GM23338 (cell line): ENCODE measurements at regions not wholly inside any gene's neighbourhood (a gene's known extent, or its start where the extent isn't known, plus 50 kb on each side); places are given as distances from the start of the nearest gene placed in this dataset.
A peak's percentile ranks its signal among the peaks of the same experiment; 100 is the strongest.

Experiments
- ATAC-seq: fragments of 200-7000 bp; cut with Tn5 transposase; 3 replicates; pipeline ENCODE4 v1.9.1; 2020
- DNase-seq: peaks from one replicate; pipeline ENCODE4 v3.0.0-alpha.2; 2015; ENCODE audit warnings: low spot score
- H2AFZ ChIP-seq: fragments of 200-600 bp; sonication (generic); 2 replicates; pipeline ENCODE4 v1.8.0; 2016; ENCODE audit warnings: antibody characterized with exemption, mild to moderate bottlenecking, moderate library complexity
- H3F3A ChIP-seq: fragments of 200-600 bp; sonication (generic); replicated peaks from 2 replicates; pipeline ENCODE4 v1.8.0; 2017; ENCODE audit warnings: antibody characterized with exemption, mixed run types, low read depth
- H3K27ac ChIP-seq: fragments of 200-600 bp; sonication (generic); 2 replicates; pipeline ENCODE4 v1.6.1; 2016; ENCODE audit warnings: low read depth
- H3K27me3 ChIP-seq: fragments of 200-600 bp; sonication (generic); 2 replicates; pipeline ENCODE4 v1.8.0; 2016; ENCODE audit warnings: mild to moderate bottlenecking, mixed run types, moderate library complexity; ENCODE audit not compliant: insufficient read depth
- H3K36me3 ChIP-seq: fragments of 200-600 bp; sonication (generic); 2 replicates; pipeline ENCODE4 v1.8.0; 2016; ENCODE audit warnings: mild to moderate bottlenecking; ENCODE audit not compliant: insufficient read depth
- H3K4me1 ChIP-seq: fragments of 200-600 bp; sonication (generic); 2 replicates; pipeline ENCODE4 v1.8.0; 2016; ENCODE audit warnings: mild to moderate bottlenecking, moderate library complexity; ENCODE audit not compliant: insufficient read depth
- H3K4me2 ChIP-seq: fragments of 200-600 bp; sonication (generic); 2 replicates; pipeline ENCODE4 v1.7.1; 2017; ENCODE audit warnings: mixed run types
- H3K4me3 ChIP-seq: fragments of 200-600 bp; sonication (generic); 2 replicates; pipeline ENCODE4 v1.6.1; 2016; ENCODE audit warnings: mixed run types
- H3K79me2 ChIP-seq: fragments of 200-600 bp; sonication (generic); replicated peaks from 2 replicates; pipeline ENCODE4 v1.8.0; 2017; ENCODE audit warnings: mild to moderate bottlenecking; ENCODE audit not compliant: insufficient read depth
- H3K9me2 ChIP-seq: fragments of 200-600 bp; sonication (generic); 2 replicates; pipeline ENCODE4 v1.8.0; 2017; ENCODE audit not compliant: insufficient read depth
- H4K20me1 ChIP-seq: fragments of 200-600 bp; sonication (generic); replicated peaks from 2 replicates; pipeline ENCODE4 v1.8.0; 2017; ENCODE audit warnings: mild to moderate bottlenecking; ENCODE audit not compliant: insufficient read depth
- H3K27ac Mint-ChIP-seq: 2 replicates; pipeline ENCODE4 v1.8.0; 2020; ENCODE audit warnings: inconsistent platforms, mild to moderate bottlenecking, moderate library complexity, mixed read lengths
- H3K27me3 Mint-ChIP-seq: 3 replicates; pipeline ENCODE4 v1.8.0; 2022; ENCODE audit warnings: low read depth, mild to moderate bottlenecking, moderate library complexity, mixed read lengths, inconsistent platforms; ENCODE audit not compliant: insufficient read depth, poor library complexity
- H3K36me3 Mint-ChIP-seq: 3 replicates; pipeline ENCODE4 v1.8.0; 2021; ENCODE audit warnings: low read depth, mild to moderate bottlenecking, inconsistent platforms, moderate library complexity, mixed read lengths
- H3K4me1 Mint-ChIP-seq: 3 replicates; pipeline ENCODE4 v1.8.0; 2020; ENCODE audit warnings: mild to moderate bottlenecking, inconsistent platforms, mixed read lengths
- H3K4me3 Mint-ChIP-seq: 3 replicates; pipeline ENCODE4 v1.8.0; 2021; ENCODE audit warnings: moderate library complexity, mild to moderate bottlenecking, inconsistent platforms, mixed read lengths
- H3K9me3 Mint-ChIP-seq: 3 replicates; pipeline ENCODE4 v1.8.0; 2020; ENCODE audit warnings: moderate library complexity, mild to moderate bottlenecking, inconsistent platforms, mixed read lengths
- CREB1 ChIP-seq: fragments of 250-450 bp; sonication (Bioruptor Pico); IDR thresholded peaks from 2 replicates; pipeline ENCODE4 v1.5.0; 2020; ENCODE audit warnings: low read depth, mild to moderate bottlenecking, moderate library complexity
- EZH2phosphoT487 ChIP-seq: fragments of 200-600 bp; sonication (generic); IDR thresholded peaks from one replicate; pipeline ENCODE4 v1.8.1; 2018; ENCODE audit warnings: antibody characterized with exemption; ENCODE audit not compliant: unreplicated experiment
- JUNB ChIP-seq: IDR thresholded peaks from one replicate; pipeline ENCODE4 v1.6.1; 2016; ENCODE audit warnings: antibody characterized with exemption; ENCODE audit not compliant: unreplicated experiment
- NANOG ChIP-seq: IDR thresholded peaks from 2 replicates; pipeline ENCODE4 v1.6.1; 2016; ENCODE audit warnings: antibody characterized with exemption, borderline replicate concordance
- POLR2AphosphoS5 ChIP-seq: IDR thresholded peaks from 2 replicates; pipeline ENCODE4 v1.6.1; 2016; ENCODE audit warnings: antibody characterized with exemption, low read depth
- ZNF114 ChIP-seq: fragments of 250-450 bp; sonication (Bioruptor Pico); IDR thresholded peaks from 2 replicates; pipeline ENCODE4 v1.5.0; 2020; ENCODE audit warnings: mild to moderate bottlenecking, moderate library complexity
- ZNF331 ChIP-seq: fragments of 250-450 bp; sonication (Bioruptor Pico); IDR thresholded peaks from 2 replicates; pipeline ENCODE4 v1.5.0; 2020; ENCODE audit warnings: low read depth, mild to moderate bottlenecking, moderate library complexity
- TF ChIP-seq, protein P1 (sequence below): IDR thresholded peaks from one replicate; pipeline ENCODE4 v1.6.1; 2018; ENCODE audit warnings: antibody characterized with exemption; ENCODE audit not compliant: unreplicated experiment
- TF ChIP-seq, protein P2 (sequence below): fragments of 250-450 bp; sonication (Bioruptor Pico); IDR thresholded peaks from 2 replicates; pipeline ENCODE4 v1.5.0; 2020; ENCODE audit warnings: mild to moderate bottlenecking, moderate library complexity

DNA sequence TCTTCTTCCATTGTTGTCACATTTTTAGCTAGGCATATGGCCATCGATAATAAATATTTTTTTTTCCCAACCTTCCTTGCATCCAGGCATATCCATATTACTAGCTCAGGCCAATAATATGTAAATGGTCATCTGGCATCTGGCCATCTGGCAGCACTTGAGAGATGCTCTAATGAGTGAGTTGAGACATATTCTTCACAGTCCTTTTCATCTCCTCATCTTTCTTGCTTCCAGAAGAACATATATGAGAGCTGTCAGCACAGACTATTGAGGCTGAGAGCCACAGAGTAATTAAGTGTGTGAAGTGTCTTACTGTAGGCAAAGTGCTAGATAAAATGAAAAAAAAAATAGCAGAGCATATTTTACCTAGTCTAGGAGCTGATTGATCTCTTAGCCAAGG is 628.4 kb upstream of the TMPRSS15 start:
- TF ChIP-seq CREB1 (no peak), NANOG (no peak), JUNB (no peak)
- TF ChIP-seq, protein P1, sequence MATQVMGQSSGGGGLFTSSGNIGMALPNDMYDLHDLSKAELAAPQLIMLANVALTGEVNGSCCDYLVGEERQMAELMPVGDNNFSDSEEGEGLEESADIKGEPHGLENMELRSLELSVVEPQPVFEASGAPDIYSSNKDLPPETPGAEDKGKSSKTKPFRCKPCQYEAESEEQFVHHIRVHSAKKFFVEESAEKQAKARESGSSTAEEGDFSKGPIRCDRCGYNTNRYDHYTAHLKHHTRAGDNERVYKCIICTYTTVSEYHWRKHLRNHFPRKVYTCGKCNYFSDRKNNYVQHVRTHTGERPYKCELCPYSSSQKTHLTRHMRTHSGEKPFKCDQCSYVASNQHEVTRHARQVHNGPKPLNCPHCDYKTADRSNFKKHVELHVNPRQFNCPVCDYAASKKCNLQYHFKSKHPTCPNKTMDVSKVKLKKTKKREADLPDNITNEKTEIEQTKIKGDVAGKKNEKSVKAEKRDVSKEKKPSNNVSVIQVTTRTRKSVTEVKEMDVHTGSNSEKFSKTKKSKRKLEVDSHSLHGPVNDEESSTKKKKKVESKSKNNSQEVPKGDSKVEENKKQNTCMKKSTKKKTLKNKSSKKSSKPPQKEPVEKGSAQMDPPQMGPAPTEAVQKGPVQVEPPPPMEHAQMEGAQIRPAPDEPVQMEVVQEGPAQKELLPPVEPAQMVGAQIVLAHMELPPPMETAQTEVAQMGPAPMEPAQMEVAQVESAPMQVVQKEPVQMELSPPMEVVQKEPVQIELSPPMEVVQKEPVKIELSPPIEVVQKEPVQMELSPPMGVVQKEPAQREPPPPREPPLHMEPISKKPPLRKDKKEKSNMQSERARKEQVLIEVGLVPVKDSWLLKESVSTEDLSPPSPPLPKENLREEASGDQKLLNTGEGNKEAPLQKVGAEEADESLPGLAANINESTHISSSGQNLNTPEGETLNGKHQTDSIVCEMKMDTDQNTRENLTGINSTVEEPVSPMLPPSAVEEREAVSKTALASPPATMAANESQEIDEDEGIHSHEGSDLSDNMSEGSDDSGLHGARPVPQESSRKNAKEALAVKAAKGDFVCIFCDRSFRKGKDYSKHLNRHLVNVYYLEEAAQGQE: no peak
- Histone ChIP-seq H3K4me2 (no peak overlapping the region), H2AFZ (no peak overlapping the region), H3K27me3 (no peaks in the 10 kb centered on the region), H3K79me2 (no peaks in the 10 kb centered on the region), H3K4me3 (no peak overlapping the region), H3K36me3 (no peaks in the 10 kb centered on the region), H3F3A (no peaks in the 10 kb centered on the region), H4K20me1 (no peaks in the 10 kb centered on the region), H3K27ac (no peak overlapping the region), H3K4me1 (no peaks in the 10 kb centered on the region), H3K9me2 (no peaks in the 10 kb centered on the region)
- no peaks in the 10 kb centered on the region for H3K36me3 Mint-ChIP-seq
- DNase-seq (no peak), ATAC-seq (no peak)
- H3K27ac Mint-ChIP-seq: no peak overlapping the region
- no peaks in the 10 kb centered on the region for H3K9me3 Mint-ChIP-seq
- H3K4me1 Mint-ChIP-seq: no peaks in the 10 kb centered on the region
- no peaks in the 10 kb centered on the region for H3K27me3 Mint-ChIP-seq
- H3K4me3 Mint-ChIP-seq: no peak overlapping the region

DNA sequence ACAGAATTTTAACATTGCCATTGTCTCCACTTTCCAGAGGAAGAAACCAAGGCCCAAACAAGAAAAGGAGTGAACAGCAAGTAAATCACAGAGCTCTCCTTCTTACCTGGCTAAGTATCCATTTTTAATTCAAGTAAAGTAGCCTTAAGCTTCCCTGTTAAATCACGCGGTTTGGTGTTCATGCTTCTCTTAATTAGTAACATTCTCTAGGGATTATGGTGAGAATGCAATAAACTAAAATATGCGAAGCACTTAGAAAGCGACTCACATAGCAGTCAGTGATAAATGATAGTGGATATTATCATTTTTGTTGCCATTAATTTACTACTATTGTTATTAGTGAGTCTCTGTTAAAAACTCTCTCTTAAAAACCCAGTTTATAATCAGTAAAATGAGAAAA is 630.5 kb upstream of the TMPRSS15 start:
- DNase-seq (no peak), ATAC-seq (no peak)
- H3F3A ChIP-seq: no peaks in the 10 kb centered on the region
- no peak overlapping the region for H3K4me2 ChIP-seq
- TF ChIP-seq POLR2AphosphoS5: no peak
- no peak for TF ChIP-seq ZNF331
- H3K4me3 ChIP-seq: no peak overlapping the region
- H2AFZ ChIP-seq: no peak overlapping the region; the same call in 1 of the 2 replicates
- H3K36me3 ChIP-seq: no peaks in the 10 kb centered on the region
- Mint-ChIP-seq H3K27ac (no peak overlapping the region), H3K4me1 (no peaks in the 10 kb centered on the region), H3K9me3 (peaks cover 8% of the 10 kb centered on the region; the same call in 2 of the 3 replicates), H3K27me3 (no peaks in the 10 kb centered on the region), H3K4me3 (no peak overlapping the region), H3K36me3 (peaks cover 1% of the 10 kb centered on the region; the same call in 1 of the 3 replicates)
- H3K4me1 ChIP-seq: no peaks in the 10 kb centered on the region
- no peaks in the 10 kb centered on the region for H3K79me2 ChIP-seq
- H4K20me1 ChIP-seq: no peaks in the 10 kb centered on the region
- H3K9me2 ChIP-seq: 0 out of 2 replicates have a peak, but pooled peaks cover 6% of the 10 kb centered on the region
- H3K27ac ChIP-seq: no peak overlapping the region
- no peaks in the 10 kb centered on the region for H3K27me3 ChIP-seq

DNA sequence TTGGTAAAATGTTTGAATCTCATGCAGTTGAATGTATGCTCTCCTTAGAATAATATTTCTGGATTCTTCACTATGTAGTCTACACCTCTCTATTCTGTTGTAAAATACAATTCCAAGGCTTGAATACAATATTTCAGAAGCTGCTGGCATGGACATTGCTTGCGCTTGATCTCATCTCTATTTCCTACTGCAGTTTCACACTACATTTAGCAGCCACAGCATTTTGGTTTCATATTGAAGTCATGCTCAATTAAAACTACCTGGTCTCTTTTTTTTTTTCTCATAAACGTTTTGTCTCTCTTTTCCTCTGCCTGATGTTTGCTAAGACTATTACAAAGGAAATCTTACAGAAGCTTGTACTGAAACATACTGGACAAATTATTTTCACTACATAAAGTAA is 631.0 kb upstream of the TMPRSS15 start:
- H3F3A ChIP-seq: no peaks in the 10 kb centered on the region
- H2AFZ ChIP-seq: peak overlapping the region; percentile 20; the same call in 1 of the 2 replicates
- no peaks in the 10 kb centered on the region for H3K27me3 ChIP-seq
- no peak overlapping the region for H3K27ac Mint-ChIP-seq
- peaks cover 4% of the 10 kb centered on the region; the same call in 1 of the 3 replicates for H3K36me3 Mint-ChIP-seq
- H3K27ac ChIP-seq: no peak overlapping the region
- 0 out of 2 replicates have a peak, but pooled peaks cover 7% of the 10 kb centered on the region for H3K9me2 ChIP-seq
- H3K27me3 Mint-ChIP-seq: no peaks in the 10 kb centered on the region
- no peak overlapping the region for H3K4me2 ChIP-seq
- H3K36me3 ChIP-seq: no peaks in the 10 kb centered on the region
- H3K4me1 Mint-ChIP-seq: no peaks in the 10 kb centered on the region
- H3K9me3 Mint-ChIP-seq: peaks cover 11% of the 10 kb centered on the region; the same call in 2 of the 3 replicates
- DNase-seq (no peak), ATAC-seq (no peak)
- no peak overlapping the region for H3K4me3 Mint-ChIP-seq
- no peaks in the 10 kb centered on the region for H3K79me2 ChIP-seq
- no peaks in the 10 kb centered on the region for H3K4me1 ChIP-seq
- no peak overlapping the region for H3K4me3 ChIP-seq
- H4K20me1 ChIP-seq: no peaks in the 10 kb centered on the region
- no peak for TF ChIP-seq EZH2phosphoT487
- TF ChIP-seq ZNF114 (CRISPR knock-in tag): no peak
- TF ChIP-seq ZNF331: no peak
- TF ChIP-seq, protein P2, sequence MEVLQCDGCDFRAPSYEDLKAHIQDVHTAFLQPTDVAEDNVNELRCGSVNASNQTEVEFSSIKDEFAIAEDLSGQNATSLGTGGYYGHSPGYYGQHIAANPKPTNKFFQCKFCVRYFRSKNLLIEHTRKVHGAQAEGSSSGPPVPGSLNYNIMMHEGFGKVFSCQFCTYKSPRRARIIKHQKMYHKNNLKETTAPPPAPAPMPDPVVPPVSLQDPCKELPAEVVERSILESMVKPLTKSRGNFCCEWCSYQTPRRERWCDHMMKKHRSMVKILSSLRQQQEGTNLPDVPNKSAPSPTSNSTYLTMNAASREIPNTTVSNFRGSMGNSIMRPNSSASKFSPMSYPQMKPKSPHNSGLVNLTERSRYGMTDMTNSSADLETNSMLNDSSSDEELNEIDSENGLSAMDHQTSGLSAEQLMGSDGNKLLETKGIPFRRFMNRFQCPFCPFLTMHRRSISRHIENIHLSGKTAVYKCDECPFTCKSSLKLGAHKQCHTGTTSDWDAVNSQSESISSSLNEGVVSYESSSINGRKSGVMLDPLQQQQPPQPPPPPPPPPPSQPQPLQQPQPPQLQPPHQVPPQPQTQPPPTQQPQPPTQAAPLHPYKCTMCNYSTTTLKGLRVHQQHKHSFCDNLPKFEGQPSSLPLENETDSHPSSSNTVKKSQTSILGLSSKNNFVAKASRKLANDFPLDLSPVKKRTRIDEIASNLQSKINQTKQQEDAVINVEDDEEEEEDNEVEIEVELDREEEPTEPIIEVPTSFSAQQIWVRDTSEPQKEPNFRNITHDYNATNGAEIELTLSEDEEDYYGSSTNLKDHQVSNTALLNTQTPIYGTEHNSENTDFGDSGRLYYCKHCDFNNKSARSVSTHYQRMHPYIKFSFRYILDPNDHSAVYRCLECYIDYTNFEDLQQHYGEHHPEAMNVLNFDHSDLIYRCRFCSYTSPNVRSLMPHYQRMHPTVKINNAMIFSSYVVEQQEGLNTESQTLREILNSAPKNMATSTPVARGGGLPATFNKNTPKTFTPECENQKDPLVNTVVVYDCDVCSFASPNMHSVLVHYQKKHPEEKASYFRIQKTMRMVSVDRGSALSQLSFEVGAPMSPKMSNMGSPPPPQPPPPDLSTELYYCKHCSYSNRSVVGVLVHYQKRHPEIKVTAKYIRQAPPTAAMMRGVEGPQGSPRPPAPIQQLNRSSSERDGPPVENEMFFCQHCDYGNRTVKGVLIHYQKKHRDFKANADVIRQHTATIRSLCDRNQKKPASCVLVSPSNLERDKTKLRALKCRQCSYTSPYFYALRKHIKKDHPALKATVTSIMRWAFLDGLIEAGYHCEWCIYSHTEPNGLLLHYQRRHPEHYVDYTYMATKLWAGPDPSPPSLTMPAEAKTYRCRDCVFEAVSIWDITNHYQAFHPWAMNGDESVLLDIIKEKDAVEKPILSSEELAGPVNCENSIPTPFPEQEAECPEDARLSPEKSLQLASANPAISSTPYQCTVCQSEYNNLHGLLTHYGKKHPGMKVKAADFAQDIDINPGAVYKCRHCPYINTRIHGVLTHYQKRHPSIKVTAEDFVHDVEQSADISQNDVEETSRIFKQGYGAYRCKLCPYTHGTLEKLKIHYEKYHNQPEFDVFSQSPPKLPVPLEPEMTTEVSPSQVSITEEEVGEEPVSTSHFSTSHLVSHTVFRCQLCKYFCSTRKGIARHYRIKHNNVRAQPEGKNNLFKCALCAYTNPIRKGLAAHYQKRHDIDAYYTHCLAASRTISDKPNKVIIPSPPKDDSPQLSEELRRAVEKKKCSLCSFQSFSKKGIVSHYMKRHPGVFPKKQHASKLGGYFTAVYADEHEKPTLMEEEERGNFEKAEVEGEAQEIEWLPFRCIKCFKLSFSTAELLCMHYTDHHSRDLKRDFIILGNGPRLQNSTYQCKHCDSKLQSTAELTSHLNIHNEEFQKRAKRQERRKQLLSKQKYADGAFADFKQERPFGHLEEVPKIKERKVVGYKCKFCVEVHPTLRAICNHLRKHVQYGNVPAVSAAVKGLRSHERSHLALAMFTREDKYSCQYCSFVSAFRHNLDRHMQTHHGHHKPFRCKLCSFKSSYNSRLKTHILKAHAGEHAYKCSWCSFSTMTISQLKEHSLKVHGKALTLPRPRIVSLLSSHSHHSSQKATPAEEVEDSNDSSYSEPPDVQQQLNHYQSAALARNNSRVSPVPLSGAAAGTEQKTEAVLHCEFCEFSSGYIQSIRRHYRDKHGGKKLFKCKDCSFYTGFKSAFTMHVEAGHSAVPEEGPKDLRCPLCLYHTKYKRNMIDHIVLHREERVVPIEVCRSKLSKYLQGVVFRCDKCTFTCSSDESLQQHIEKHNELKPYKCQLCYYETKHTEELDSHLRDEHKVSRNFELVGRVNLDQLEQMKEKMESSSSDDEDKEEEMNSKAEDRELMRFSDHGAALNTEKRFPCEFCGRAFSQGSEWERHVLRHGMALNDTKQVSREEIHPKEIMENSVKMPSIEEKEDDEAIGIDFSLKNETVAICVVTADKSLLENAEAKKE (CRISPR knock-in tag): no peak
